GM21390 (cell line): ENCODE measurements at regions not wholly inside any gene's neighbourhood (a gene's known extent, or its start where the extent isn't known, plus 50 kb on each side); places are given as distances from the start of the nearest gene placed in this dataset.
"Not testable (repeated sequence)": the region's sequence is repeated elsewhere in the genome, so short reads cannot be mapped to it uniquely, and the experiment has no call there.

ENCODE experiments used
- ATAC-seq: cut with Tn5 transposase; IDR thresholded peaks from one replicate; pipeline ENCODE4 v1.9.1; 2021; ENCODE audit not compliant: unreplicated experiment

- ATAC-seq: no peak
Measured at GRCh38 chr4:115190529-115190928, 77.1 kb upstream of the NDST4 start.

GRCh38 chr4:115187136-115187535 is 73.7 kb upstream of the NDST4 start:
- no peak for ATAC-seq

GRCh38 chr4:115179438-115180062 is 66.1 kb upstream of the NDST4 start:
- not testable (repeated sequence) for ATAC-seq

- not testable (repeated sequence) for ATAC-seq
Measured at GRCh38 chr4:115178687-115179086, 65.3 kb upstream of the NDST4 start.

- ATAC-seq: no peak
Measured at GRCh38 chr4:115171220-115171619, 57.8 kb upstream of the NDST4 start.

GRCh38 chr4:115165503-115165902 is 52.1 kb upstream of the NDST4 start:
- ATAC-seq: no peak
